Lower lobe of right lung (tissue), 2 donors: ENCODE measurements at regions not wholly inside any gene's neighbourhood (a gene's known extent, or its start where the extent isn't known, plus 50 kb on each side); places are given as distances from the start of the nearest gene placed in this dataset.

Experiments
- ATAC-seq, 2 donors: fragments of 200-7000 bp; cut with Tn5 transposase; one replicate each; pipeline ENCODE4 v1.9.1; 2020 to 2022; ENCODE audit warnings: mild to moderate bottlenecking in 2 of 2, moderate library complexity in 2 of 2
- DNase-seq: peaks from one replicate; pipeline ENCODE4 v3.0.0-alpha.2; 2020
- H3K27ac ChIP-seq: fragments of 200-600 bp; one replicate; pipeline ENCODE4 v1.8.0; 2022
- H3K27me3 ChIP-seq: fragments of 200-600 bp; one replicate; pipeline ENCODE4 v1.8.0; 2022; ENCODE audit warnings: low read depth
- H3K36me3 ChIP-seq: fragments of 200-600 bp; one replicate; pipeline ENCODE4 v1.8.0; 2022; ENCODE audit warnings: mild to moderate bottlenecking
- H3K4me1 ChIP-seq: fragments of 200-600 bp; one replicate; pipeline ENCODE4 v1.8.0; 2022
- H3K4me3 ChIP-seq: fragments of 200-600 bp; one replicate; pipeline ENCODE4 v1.8.0; 2022; ENCODE audit warnings: mild to moderate bottlenecking
- H3K9me3 ChIP-seq: fragments of 200-600 bp; one replicate; pipeline ENCODE4 v1.8.0; 2022
- intact Hi-C: fragments of 100-400 bp; cut with DNase I; formaldehyde crosslinking; loops from one replicate; pipeline ENCODE4 v1.11.0; 2022
- TF ChIP-seq, protein P1 (sequence below): fragments of 200-600 bp; IDR thresholded peaks from one replicate; pipeline ENCODE4 v1.8.0; 2022; ENCODE audit warnings: antibody characterized with exemption, mild to moderate bottlenecking
- donor health status: DM: no; HTN: yes; CAD: no; lungs with severe emphysema.

DNA sequence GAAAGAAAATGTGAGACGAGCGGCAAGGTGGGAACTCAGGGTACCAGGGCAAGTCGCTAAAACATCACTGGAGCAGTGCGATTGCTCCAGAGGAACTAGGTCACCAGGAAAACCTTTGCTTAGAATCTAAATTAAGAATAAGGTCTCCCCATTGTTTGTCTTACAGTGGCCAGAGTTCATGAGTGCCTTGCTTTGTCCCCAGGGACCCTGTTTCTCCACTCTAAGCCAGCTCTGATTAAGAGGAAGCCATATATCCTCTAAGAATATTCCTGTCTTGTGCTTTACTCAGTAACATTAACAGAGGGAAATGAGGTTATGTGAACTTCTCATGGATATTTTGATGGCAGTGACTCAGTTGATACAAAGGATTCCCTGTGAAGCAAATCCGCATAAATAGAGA is 305.8 kb downstream of the CD83 start:
- DNase-seq (no peak), ATAC-seq (no peak)
- intact Hi-C loops = no loop called here
- Histone ChIP-seq H3K9me3 (no peaks in the 10 kb centered on the region), H3K36me3 (no peaks in the 10 kb centered on the region), H3K27ac (no peak overlapping the region), H3K4me1 (no peaks in the 10 kb centered on the region), H3K4me3 (no peak overlapping the region), H3K27me3 (no peaks in the 10 kb centered on the region)
- TF ChIP-seq, protein P1, sequence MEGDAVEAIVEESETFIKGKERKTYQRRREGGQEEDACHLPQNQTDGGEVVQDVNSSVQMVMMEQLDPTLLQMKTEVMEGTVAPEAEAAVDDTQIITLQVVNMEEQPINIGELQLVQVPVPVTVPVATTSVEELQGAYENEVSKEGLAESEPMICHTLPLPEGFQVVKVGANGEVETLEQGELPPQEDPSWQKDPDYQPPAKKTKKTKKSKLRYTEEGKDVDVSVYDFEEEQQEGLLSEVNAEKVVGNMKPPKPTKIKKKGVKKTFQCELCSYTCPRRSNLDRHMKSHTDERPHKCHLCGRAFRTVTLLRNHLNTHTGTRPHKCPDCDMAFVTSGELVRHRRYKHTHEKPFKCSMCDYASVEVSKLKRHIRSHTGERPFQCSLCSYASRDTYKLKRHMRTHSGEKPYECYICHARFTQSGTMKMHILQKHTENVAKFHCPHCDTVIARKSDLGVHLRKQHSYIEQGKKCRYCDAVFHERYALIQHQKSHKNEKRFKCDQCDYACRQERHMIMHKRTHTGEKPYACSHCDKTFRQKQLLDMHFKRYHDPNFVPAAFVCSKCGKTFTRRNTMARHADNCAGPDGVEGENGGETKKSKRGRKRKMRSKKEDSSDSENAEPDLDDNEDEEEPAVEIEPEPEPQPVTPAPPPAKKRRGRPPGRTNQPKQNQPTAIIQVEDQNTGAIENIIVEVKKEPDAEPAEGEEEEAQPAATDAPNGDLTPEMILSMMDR = no peak

DNA sequence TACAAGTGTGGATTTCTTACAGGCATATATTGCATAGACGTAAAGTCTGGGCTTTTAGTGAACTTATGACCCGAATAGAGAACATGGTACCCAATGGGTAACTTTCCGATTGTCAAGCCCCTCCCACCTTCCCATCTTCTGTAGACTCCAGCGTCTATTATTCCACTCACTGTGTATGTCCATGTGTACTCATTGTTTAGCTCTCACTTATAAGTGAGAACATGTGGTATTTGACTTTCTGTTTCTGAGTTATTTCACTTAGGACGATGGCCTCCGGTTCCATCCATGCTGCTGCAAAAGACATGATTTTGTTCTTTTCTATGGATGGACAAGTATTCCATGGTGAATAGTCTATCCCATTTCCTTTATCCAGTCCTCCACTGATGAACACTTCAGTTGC is 306.4 kb downstream of the CD83 start:
- TF ChIP-seq, protein P1 = no peak
- no peak for ATAC-seq
- intact Hi-C loops = no loop called here
- no peak overlapping the region for H3K4me3 ChIP-seq
- no peaks in the 10 kb centered on the region for H3K36me3 ChIP-seq
- H3K27ac ChIP-seq = no peak overlapping the region
- no peaks in the 10 kb centered on the region for H3K9me3 ChIP-seq
- DNase-seq = no peak
- no peaks in the 10 kb centered on the region for H3K27me3 ChIP-seq
- H3K4me1 ChIP-seq = no peaks in the 10 kb centered on the region

- Histone ChIP-seq H3K27me3 (no peaks in the 10 kb centered on the region), H3K4me3 (no peak overlapping the region), H3K4me1 (no peaks in the 10 kb centered on the region), H3K27ac (no peak overlapping the region), H3K9me3 (no peaks in the 10 kb centered on the region), H3K36me3 (no peaks in the 10 kb centered on the region)
- no peak for ATAC-seq
- no peak for DNase-seq
- TF ChIP-seq, protein P1 = no peak
- intact Hi-C loops = no loop called here
These were observed 308.2 kb downstream of the CD83 start for GRCh38 chr6:14425805-14426204.

DNA sequence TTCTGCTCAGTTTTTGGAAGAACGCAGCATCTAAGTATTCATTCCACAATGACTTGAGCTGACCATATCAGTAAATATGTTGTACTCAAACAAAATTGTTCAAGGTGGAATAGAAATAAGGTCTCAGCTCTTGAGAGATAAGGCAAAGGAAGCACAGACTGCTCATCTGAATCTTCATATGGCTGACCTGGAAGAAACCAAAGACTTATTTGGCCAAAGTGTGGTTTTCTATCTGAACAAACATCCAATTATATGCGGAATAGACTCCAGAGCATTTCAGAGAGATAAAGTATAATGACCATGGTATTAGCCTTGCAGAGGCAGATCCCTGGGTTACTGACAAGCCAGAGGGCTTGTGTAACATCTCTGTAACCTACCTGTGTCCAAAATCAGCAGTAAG is 308.7 kb downstream of the CD83 start:
- intact Hi-C loops = no loop called here
- DNase-seq (no peak), ATAC-seq (no peak)
- Histone ChIP-seq H3K4me3 (no peak overlapping the region), H3K27me3 (no peaks in the 10 kb centered on the region), H3K4me1 (no peaks in the 10 kb centered on the region), H3K9me3 (no peaks in the 10 kb centered on the region), H3K36me3 (no peaks in the 10 kb centered on the region), H3K27ac (no peak overlapping the region)
- TF ChIP-seq, protein P1 = no peak

- DNase-seq = no peak
- no peak for ATAC-seq
- no peaks in the 10 kb centered on the region for H3K36me3 ChIP-seq
These were observed 310.7 kb downstream of the CD83 start for GRCh38 chr6:14428269-14428668.

More at GRCh38 chr6:14428269-14428668, 310.7 kb downstream of the CD83 start:
- H3K27me3 ChIP-seq = no peaks in the 10 kb centered on the region
- no peak overlapping the region for H3K27ac ChIP-seq
- H3K4me1 ChIP-seq = no peaks in the 10 kb centered on the region
- H3K4me3 ChIP-seq = no peak overlapping the region
- TF ChIP-seq, protein P1 = no peak
- intact Hi-C loops = no loop called here
- H3K9me3 ChIP-seq = no peaks in the 10 kb centered on the region
